Activated T-helper 1 cell treated with Interleukin-2 at 50 U/mL for 16 hours (primary cell): ENCODE measurements at regions not wholly inside any gene's neighbourhood (a gene's known extent, or its start where the extent isn't known, plus 50 kb on each side); places are given as distances from the start of the nearest gene placed in this dataset.
A peak's percentile ranks its signal among the peaks of the same experiment; 100 is the strongest.
"Not testable (repeated sequence)": the region's sequence is repeated elsewhere in the genome, so short reads cannot be mapped to it uniquely, and the experiment has no call there.

Source experiments
- DNase-seq: peaks from one replicate; pipeline ENCODE4 v3.0.0-alpha.2; 2020; ENCODE audit warnings: low read depth

DNA sequence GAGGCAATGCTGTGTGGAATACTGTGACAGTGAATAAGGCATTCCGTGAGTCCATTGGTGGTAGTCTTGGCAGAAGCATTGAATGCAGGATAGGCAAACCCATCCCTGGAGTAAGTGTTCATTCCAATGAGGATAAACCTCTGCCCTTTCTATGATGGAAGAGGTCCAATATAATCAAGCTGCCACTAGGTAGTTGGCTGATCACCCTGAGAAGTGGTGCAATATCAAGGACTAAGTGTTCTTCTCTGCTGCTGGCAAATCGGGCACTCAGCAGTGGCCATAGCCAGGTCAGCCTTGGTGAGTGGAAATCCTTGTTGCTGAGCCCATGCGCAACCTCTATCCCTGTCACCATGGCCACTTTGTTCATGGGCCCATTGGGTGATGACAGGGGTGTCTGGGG, 70.1 kb downstream of the FBXO4 start:
- DNase-seq, result no peak

DNA sequence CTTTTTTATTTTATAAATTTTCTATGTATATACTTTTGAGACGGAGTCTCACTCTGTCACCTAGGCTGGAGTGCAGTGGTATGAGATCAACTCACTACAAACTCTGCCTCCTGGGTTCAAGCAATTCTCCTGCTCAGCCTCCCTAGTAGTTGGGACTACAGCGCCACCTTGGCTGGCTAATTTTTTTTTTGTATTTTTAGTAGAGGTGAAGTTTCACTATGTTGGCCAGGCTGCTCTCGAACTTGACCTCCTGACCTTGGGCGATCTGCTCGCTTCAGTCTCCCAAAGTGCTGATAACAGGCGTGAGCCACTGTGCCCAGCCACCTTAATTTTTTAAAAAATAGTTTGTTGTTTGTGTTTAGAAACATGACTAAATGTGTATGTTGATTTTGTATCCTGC, 76.6 kb downstream of the FBXO4 start:
- DNase-seq, result no peak

DNA sequence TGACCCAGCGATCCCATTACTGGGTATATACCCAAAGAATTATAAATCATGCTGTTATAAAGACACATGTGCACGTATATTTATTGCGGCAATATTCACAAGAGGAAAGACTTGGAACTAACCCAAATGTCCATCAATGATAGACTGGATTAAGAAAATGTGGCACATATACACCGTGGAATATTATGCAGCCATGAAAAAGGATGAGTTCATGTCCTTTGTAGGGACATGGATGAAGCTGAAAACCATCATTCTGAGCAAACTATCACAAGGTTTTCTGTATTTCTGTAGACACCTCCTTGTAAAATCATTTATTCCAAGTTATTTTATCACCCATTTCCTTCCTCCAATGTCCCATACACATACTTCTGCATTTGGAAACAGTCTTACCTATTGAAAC, 78.8 kb downstream of the FBXO4 start:
- not testable (repeated sequence) for DNase-seq

DNA sequence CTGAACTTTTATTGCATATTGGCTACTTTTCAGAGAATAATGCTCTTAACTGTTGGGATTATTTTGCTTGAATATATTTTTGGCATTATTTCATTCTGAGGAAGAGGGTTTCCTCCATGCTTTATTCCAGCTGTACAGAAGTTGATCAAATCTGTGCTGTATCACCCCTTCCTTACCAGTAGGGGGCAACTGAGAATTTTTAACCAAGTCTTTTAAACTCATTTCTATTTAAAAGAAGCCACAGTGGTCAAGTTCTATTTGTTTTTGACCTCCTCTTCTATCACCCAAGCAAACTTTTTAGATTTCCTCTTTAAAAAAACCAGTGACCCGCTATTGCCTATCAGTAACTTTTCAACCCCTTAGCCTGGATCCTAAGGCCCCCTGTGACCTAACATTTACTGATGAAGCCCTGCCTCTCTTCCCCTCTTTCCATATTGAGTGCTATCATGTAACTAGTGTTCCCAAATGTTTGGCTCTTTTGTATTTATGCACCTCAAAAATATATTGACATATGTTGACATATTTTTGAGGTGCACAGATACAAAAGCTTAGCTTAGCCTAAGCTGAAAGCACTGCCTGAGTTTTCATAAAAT, 80.6 kb downstream of the FBXO4 start:
- no peak for DNase-seq

DNA sequence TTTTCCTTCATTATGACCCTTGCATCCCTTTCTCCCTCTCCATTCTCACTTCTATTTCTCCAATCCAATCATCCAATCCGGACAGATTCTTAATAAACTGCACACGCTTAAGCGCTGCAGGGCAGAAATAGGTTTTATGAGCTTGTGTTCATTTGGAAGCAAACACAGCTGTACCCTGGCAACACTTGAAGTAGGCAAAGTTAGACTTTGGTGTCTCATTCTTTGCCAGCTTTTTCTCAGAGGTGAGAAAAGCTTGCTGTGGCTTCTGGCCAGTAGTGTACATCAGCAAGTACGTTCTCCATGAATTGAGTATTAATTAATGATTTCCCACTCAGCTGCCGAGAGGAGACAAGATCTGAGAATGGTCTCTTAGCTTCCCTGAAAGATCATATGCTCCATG, 88.5 kb downstream of the FBXO4 start:
- DNase-seq, result no peak

DNA sequence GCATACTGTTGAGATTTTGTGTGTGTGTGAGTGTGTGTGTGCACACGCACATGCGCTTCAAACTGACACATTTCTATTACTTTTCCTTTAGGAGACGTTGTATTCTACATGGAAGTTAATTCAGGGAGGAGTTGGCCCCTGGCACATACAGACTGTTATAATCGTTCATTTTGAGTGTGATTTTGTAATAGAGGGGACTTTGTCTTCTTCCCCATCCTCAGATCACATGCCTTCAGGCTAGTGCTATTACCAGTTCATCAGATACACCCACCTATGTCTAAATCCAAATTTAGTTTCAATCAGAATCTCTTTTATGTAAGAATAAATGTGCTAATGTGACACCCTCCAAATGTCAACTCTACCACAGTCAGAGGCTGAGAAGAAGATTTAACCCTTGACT, 90.2 kb downstream of the FBXO4 start:
- no peak for DNase-seq

DNA sequence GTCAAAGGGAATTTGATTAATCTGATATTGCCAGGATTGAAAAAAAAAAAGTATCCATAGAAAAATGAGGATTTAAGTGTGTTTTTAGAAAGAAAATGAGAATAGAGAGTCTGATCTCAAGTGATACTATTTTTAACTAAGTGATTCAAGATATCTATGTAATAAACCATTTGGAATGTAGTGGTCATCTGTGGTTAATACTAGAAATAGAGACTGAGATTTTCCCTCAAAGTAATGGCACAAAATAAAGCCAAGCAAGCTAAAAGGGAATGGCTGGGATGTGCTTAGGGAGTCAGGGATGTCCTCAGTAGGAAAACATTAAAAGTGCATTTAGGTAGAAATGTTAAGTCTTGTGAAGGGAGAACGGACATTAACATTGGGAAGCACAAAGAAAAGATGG, 90.6 kb downstream of the FBXO4 start:
- no peak for DNase-seq

DNA sequence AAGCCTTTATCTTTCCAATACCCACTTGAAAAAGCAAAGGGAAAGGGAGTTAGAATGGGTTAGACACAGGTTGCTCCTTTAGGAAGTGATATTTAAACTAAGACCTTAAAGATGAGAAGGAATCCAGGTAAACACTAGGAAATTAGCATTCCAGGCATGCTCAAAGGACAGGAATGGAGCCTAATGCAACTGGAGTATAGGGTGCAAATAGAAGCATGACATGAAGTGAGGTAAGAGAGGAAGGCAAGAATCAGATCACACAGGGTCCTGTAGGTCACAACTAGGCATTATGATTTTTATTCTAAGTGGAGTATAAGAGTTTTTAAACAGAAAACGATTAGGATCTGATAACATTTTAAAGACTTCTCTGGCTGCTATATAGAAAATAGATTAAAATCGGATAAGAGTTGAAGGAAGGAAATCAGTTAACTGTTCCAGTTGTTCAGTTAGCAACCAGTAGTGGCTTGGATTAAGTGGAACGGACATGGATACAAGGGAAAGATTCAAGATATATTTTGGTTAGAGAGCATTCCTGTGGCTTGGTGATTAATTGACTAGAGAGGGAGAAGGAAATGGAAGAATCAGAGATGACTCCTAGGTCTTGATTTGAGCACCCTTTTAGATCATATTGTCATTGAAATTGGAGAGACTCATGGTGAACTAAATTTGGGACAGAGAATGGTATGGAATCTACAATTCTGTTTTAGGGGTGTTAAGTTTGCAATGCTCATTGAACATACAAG, 95.9 kb downstream of the FBXO4 start:
- no peak for DNase-seq

DNA sequence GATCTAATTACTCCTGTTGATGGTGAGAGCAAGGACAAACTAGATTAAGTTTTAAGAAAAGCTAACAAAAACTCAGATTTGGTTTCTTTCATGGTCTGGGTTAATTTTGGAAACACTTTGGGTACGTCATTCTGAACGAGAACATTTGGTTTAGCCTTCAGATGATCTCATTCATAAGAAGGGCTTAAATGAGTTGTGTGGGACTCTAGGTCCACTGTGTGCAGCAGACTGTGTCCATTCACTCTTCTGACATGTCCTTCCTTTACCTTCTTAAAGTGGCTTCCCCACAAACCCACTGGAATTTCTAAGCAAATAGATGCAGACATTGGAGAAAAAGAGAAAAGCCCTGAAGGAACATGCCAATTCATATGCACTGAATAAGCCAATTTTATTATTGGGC, 96.8 kb downstream of the FBXO4 start:
- no peak for DNase-seq

DNA sequence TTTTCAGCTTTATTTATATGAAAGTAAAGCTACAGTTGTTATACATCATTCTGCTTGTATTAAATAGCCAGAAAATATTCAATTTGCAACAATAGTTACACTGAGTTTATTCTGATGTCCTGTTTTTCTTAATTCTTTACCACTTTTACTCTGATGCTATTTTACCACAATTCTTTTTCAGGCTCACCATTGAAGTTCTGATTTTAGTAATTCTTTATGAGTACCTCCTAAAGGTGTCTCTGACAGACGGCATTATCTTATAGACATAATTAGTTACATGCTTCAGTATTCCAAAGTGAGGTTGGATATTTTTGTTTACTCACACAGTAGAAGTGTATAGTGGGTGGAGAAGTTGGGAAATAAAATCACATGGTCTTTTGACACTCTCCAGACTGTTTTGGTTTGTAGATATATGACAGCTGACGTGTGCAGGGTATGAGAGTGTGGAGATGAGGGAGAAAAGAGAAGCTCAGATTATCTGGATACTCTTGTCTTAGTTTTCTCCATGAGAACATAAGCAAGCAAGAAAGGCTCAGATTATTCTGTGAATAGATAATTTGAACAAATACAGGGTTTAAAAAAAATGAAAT, 97.4 kb downstream of the FBXO4 start:
- no peak for DNase-seq

DNA sequence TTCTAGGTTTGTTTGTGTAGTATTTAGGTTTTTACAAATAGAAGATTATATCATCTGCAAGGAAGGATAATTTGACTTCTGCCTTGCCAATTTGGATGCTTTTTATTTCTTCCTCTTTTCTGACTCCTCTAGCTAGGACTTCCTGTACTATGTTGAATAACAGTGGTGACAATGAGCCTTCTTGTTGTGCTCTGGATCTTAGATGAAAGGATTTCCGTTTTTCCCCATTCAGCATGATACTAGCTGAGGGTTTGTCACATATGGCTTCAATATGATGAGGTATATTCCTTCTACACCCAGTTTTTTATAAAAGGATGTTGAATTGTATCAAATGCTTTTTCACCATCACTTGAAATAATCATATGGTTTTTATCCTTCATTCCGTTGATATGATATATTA, 101.4 kb downstream of the FBXO4 start:
- DNase-seq, result no peak

DNA sequence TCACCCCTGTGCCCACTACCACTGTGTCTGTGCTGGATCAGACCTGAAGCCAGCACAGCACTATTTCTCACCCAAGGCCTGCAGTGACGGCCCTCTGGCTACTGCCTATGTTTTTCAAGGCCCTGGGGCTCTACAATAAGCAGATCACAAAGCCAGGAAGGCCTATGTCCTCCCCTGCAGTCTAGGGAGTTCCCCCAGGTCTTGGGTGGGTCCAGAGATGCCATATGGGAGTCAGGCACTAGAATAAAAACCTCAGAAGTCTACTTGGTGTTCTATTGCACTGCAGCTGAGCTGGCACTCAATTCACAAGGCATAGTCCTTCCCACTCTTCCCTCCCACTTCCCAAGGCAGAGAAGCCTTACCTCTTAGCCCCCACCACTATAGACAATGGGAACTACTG, 107.1 kb downstream of the FBXO4 start:
- no peak for DNase-seq

DNA sequence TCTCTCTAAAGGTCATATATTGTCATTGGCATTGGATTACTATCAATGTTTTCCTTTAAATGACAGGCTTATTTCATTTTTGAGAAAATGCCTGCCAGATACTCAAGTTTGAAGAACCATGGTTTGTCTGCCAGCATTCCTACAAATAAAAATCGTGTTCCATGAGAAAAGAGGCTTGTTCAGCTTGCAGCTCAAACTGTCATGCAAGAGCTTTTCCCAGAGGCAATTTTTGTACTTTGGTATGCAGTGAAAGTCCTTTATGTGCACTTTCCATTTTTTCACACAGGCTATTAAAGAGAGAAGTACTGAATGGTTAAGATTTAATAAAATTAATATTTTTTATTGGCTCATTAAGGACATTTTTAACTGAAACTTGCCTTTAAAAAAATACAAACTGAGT, 110.4 kb downstream of the FBXO4 start:
- no peak for DNase-seq

DNA sequence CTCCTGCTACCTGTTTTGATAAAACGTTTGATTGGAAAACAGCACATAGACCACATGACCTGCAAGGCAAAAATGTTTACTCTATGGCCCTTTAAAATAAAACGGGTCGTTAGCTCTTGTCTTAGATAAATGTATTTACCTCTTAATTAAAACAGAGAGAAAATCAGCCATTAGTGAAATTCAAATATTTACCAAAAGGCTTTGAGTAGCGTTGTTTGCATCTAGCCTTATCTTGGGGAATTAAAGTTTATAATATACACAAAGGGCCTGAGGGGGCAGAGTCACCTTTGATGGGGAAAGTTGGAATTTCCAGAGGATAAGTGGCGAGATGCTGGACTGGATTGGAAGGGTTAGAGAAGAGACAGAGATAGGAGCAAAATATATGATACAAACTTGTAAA, 111.3 kb downstream of the FBXO4 start:
- DNase-seq, result no peak

DNA sequence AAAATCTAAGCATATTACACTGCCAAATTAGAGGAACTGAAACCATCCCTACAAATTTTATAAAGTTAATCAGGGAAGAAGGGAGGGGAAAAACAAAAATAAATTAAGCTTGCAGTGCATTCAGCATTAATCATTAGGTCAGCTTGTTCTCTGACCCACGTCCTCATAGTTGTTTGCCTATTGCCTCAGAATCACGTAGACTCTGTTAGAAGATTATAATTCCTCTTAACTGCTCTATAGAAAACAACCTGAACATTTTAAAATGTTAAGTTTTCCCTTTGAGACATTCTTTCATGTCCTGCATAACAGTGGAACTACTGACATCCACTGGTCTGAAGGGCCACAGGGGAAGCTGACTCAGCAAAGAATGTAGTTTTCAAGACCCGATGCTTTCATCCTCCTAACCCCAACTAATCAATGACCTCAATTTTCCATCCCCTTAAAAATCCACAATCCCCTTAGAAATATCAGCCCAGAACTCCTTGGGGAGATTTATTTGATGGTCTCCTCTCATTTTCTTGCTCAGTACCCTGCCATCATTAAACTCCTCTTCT, 112.4 kb downstream of the FBXO4 start:
- DNase-seq, result no peak

DNA sequence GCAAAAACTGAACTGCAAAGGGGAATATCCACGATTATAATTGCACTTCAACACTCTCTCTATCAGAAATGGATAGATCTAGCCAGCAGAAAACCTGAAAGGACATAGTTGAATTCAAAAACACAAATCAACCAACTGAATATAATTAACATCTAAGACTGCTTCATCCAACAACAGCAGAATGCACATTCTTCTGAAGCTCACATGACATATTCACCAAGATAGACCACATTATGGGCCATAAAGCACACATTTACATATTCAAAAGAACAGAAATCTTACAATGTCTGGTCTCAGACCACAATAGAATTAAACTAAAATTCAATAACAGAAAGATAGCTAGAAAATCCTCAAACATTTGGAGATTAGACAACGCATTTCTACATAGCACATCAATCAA, 118.3 kb downstream of the FBXO4 start:
- DNase-seq, result no peak

DNA sequence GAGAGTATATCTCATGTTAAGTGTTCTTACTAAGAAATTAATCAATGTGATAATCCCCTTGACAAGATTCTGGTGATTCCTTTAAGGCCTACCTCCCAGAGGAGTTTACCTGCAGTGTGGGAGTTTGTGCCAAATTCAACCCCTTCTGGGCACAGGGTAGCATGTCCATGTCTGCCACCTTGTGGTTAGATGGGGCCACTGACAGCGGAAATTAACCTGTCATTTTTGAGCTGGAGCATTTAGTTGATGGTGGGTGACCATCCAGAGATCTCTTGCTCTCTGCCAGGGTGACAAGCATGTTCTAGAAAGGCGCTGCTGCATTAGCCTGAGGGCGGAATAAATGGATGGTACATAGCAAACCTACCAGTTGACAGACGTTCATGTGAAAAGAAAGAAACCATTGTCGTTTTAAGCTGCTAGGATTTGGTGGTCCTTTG, 132.2 kb downstream of the FBXO4 start:
- DNase-seq, result peak; percentile 17

DNA sequence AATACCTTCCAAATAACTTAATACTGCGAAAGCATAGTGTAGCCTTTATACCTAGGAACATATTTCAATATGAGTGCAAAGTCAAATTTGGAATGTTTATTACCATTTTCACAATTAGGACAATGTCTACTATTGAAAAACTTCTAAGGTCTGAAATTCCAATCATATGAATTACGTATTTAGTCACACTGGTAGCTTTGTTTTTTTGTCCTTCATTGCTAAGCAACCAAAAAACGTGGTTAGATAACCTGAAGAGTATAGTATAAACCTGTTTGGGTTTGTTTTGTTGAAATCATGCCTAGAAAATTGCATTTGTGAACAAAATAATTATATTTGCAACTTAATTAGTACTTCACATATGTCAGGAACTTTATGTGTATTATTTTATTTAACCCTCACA, 134.2 kb downstream of the FBXO4 start:
- DNase-seq, result no peak

DNA sequence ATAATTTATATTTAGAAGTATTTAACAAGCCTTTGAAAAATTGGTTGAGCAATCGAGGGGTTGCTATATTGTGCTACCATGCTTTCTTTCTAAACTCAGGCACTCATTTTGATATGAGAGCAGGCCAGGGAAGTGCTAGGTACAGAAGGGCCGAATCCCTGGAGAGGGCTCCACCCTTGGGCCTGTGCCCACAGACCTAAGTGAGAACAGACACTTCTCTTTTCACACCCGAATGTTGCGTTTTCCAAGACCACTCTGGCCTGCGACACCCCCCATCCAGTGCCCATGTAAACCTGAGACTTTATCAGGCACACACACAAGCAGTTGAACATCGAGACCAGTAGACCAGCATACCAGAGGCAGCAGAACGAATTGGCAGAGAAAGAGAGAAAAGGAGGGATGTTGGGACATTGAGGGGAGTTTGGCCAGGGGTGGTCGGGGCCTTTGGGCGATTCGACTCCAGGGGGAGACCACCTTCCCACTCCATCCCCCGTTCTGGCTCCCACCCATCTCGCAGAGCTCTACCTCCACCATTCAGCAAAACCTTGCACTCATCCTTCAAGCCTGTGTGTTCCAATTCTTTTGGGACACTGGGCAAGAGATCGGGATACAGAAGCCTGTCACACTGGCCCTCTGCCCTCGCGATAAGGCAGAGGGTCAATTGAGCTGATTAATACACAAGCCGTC, 134.8 kb downstream of the FBXO4 start:
- DNase-seq, result no peak

DNA sequence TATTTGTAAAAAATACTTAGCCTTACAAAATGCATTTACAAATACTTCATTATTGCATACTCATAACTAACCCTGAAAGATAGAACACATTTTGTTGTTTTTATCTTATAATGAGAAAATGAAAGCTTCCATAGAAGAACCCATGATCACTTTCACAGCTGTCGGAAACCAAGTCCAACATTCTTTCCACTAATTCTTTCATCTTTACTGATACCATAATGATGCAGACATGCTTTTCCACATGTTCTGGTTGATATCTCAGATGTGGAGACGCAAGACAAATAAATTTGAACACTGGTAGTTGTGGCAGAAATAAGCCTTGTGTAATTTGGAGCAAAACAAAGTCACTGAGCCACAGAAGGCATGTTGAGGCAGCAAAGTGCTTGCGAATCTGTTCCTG, 136.0 kb downstream of the FBXO4 start:
- no peak for DNase-seq

DNA sequence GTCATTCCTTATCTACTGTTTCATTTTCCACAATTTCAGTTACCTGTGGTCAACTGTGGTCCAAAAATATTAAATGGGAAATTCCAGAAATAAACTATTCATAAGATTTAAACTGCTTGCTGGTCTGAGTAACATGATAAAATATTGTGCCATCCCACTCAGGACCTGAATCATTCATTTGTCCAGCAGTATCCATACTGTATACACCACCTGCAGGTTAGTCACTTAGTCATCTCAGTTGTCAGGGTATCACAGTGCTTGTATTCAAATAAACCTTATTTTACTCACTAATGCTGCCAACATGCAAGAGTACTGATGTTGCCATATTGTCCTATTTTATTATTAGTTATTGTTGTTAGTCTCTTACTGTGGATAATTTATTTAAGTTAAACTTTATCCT, 139.7 kb downstream of the FBXO4 start:
- no peak for DNase-seq

DNA sequence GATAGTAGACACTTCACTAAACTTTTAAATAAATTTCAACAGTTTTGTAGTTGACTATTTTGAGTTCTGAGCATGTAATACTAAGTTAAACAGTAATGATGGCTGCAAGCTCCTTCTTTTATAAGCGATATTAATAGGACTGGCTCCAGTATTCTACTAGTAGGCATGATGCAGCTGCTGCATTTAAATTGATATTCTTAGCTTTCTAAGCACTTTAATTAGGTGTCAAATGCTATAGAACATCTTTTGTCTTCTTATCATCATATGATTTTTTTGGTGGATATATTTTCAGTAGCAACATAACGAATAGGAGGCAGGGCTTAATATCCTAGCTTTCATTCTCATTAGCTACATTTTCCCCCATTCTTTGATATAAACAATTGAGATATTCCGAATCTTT, 141.1 kb downstream of the FBXO4 start:
- DNase-seq, result no peak

DNA sequence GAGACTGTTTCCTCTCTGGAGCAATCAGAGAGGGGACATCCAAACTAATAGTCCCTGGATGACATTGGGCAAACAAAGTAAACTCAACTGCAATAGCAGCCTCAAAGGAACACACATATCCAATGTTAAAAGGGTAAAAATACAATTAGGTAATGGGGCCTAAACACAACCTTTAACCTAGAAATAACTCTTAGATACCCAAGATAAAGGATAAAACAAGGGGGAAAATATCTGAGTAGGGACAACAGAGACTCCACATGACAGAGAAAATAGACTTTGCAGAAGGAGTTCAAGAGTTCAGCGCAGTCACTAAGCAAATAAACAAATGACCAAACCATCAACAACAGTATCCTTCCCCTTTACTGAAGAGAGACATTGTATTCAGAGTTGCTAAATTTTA, 149.3 kb downstream of the FBXO4 start:
- no peak for DNase-seq
